AG10803 (cell line): ENCODE measurements at regions not wholly inside any gene's neighbourhood (a gene's known extent, or its start where the extent isn't known, plus 50 kb on each side); places are given as distances from the start of the nearest gene placed in this dataset.
"Not testable (repeated sequence)": the region's sequence is repeated elsewhere in the genome, so short reads cannot be mapped to it uniquely, and the experiment has no call there.

Source experiments
- DNase-seq: peaks from one replicate; pipeline ENCODE4 v3.0.0; 2010; ENCODE audit warnings: low read depth
- H3K4me3 ChIP-seq: 2 replicates; pipeline ENCODE4 v1.5.1; 2011; ENCODE audit warnings: mild to moderate bottlenecking, low read length, control low read depth
- TF ChIP-seq, protein P1 (sequence below): conservative IDR thresholded peaks from 2 replicates; pipeline ENCODE4 v1.5.1; 2011; ENCODE audit warnings: mild to moderate bottlenecking, low read length, control low read depth, inconsistent platforms

DNA sequence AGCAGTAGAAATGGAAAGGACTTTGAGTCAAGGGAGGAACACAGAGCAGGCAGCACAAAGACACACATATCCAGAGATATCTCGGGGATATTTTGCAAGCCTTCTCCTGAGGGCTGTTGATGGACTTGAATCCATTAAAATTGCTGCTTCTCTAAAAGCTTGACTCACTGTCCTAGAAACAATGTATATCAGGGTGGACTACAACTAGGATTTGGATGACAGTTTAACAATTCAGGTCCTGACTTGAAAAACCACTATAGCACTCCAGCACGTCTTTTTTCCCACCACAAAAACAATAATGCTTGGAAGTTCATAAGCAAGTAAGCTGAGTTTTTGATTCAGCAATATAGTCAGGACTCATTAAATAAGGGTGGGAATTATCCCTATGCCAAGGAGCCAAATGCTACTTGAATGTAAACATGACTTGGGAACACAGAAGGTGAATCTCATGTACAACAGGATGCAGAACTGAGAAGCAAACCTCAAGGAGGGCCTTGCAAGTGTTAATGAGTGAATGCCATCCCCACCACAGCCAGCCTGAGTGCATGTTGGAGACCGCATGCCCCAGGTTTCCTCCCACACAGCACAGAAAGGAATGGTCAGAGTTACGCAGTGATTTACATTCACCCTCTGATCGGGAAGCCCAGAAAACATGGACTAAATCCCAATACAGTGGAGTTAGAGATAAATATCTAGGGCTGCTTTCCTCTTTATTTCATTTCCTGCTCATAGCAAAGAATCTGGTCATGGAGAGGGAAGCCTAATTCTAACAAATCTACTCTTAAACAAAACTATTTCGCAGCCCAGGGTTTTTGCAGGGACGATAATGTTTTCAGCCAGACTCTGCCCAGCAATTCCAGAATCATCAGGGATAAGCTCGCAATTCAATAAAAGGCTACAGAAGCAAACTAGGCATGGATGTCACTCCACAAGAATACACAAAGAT is 98.4 kb upstream of the OR9G4 start:
- TF ChIP-seq, protein P1, sequence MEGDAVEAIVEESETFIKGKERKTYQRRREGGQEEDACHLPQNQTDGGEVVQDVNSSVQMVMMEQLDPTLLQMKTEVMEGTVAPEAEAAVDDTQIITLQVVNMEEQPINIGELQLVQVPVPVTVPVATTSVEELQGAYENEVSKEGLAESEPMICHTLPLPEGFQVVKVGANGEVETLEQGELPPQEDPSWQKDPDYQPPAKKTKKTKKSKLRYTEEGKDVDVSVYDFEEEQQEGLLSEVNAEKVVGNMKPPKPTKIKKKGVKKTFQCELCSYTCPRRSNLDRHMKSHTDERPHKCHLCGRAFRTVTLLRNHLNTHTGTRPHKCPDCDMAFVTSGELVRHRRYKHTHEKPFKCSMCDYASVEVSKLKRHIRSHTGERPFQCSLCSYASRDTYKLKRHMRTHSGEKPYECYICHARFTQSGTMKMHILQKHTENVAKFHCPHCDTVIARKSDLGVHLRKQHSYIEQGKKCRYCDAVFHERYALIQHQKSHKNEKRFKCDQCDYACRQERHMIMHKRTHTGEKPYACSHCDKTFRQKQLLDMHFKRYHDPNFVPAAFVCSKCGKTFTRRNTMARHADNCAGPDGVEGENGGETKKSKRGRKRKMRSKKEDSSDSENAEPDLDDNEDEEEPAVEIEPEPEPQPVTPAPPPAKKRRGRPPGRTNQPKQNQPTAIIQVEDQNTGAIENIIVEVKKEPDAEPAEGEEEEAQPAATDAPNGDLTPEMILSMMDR, result no peak
- no peak overlapping the region for H3K4me3 ChIP-seq
- no peak for DNase-seq

DNA sequence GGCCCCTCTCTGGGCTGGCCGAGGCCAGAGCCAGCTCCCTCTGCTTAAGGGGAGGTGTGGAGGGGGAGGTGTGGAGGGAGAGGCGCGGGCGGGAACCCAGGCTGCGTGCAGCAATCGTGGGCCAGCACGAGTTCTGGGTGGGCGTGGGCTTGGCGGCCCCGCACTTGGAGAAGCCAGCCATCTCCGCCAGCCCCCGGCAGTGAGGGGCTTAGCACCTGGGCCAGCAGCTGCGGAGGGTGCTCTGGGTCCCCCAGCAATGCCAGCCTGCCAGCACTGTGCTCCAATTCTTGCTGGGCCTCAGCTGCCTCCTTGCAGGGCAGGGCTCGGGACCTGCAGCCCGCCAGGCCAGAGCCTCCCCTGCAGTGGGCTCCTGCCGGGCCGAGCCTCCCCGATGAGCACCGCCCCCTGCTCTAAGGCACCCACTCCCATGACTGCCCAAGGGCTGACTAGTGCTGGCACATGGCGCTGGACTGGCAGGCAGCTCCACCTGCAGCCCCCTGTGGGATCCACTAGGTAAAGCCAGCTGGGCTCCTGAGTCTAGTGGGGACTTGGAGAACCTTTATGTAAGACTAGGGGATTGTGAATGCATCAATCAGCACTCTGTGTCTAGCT is 96.7 kb upstream of the OR9G4 start:
- DNase-seq, result no peak
- H3K4me3 ChIP-seq, result no peak overlapping the region
- TF ChIP-seq, protein P1, result no peak

DNA sequence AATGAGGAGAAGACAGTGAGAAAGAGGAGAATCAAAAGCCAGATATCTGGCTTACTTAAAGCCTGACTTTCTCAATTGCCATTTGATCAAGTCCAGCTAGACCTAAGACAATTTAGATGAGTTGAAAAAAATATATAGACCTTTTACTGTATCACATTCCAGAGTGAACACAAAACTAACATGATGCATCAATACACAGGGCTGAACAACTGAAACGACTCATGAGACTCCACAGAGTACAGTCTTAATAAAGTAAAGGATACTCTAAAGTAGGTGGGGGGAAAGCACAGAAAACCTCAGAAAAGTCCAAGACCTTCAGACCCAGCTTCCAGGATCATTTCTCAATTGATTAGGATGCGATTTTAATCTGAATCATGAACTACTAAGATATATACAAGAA is 95.3 kb upstream of the OR9G4 start:
- no peak overlapping the region for H3K4me3 ChIP-seq
- TF ChIP-seq, protein P1, result no peak
- DNase-seq, result no peak

DNA sequence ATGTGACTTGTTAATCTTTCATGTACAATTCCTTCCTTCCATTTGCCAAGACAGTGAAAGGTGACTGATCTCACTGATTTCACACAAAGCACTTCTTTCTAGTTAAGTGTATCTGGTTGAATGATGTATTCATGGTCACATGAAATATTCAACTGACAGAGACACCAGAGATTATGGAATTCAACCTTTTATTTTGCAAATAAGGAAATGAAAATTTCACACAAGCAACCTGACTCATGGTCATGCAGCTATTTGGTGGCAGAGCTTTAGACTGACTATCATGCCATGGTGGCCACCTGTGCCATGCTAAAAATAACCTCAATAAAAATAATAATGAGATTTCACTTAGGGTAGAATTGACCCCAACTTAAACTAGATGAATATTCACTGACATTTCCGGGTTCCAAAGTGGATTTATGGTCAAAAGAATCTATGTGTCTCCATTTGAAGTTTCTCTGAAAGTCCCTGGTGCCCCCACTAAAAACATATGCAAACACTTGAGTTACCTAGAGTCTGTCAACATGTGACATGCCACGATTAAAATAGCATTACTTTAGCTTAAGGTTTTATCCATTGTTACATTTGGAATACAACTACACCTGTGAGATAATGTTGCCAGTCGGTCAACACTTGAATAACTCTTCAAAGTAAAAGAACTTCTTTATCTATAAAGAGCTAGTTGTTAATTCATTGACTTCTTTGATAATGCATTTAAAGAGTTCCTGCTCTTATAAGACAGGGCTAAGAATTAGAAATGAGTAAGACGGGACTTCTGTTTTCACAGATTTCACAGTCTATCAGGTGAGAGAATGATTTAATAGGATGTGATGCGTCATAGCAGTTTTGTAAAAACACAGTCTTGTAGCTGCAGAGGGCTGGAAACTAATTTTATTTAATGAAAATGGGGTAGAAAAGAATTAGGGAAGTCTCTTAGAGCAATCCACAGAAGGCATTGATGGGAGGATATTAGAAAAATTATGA is 94.6 kb upstream of the OR9G4 start:
- TF ChIP-seq, protein P1, result no peak
- H3K4me3 ChIP-seq, result no peak overlapping the region
- no peak for DNase-seq

DNA sequence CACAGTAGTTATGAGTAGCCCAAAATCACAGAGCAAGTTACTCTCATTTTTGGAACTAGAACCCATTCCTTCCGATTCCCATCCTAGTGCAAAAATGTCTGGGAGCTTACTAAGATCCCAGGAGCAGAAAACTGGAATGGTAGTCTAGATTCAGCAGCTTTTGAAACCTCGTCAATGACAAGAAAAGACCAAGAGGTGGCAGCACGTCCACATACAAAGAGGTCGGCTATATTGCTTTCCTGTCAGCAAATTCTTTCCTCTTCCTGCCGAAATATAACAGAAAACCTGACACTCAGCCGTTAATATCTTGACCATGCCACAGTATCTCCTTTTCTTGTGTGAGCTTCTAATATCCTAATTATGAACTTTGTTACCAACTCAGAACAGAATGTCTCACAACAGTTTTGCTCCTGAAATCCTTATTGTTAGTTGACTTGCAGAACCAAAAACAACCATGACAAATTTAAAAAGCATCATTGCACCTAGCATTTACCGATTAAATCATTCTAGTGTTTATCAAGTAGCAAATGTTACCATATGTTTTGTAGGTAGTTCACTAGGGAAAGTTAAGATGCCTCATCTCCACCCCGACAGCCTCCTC is 92.8 kb upstream of the OR9G4 start:
- peak; percentile 62 for DNase-seq
- H3K4me3 ChIP-seq, result no peak overlapping the region
- TF ChIP-seq, protein P1, result peak; percentile 86

DNA sequence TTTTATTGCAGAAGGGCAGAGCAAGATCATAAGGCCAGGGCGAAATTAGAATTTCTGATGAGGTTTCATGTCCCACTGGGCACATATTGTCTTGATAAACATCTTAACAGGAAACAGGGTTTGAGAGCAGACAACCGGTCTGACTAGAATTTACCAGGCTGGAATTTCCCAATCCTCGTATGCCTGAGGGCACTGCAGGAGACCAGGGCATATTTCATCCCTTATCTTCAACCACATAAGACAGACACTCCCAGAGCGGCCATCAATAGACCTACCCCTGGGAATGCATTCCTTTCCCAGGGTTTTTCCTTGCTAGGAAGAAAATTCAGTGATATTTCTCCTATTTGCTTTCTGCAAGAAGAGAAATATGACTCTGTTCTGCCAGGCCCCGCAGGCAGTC is 78.9 kb upstream of the OR9G4 start:
- not testable (repeated sequence) for DNase-seq

DNA sequence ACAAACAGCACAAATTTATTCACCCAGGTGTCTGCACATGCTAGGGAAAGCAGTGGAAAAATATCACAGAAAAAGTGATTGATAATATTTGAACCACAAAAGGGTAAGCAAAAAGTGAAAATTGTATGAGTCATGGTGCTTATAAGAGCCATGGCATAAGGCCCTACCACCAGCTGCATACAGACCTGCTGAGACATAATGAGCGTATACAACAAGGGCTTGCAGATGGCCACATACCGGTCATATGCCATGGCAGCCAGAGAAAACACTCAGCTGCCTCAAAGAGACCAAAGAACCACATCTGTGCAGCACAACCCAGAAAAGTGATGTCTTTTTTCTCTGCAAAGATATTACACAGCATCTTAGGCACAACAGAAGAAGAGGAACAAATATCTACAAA is 71.4 kb upstream of the OR9G4 start:
- no peak for DNase-seq
- TF ChIP-seq, protein P1, result no peak
- H3K4me3 ChIP-seq, result no peak overlapping the region

More for the DNA sequence above, 78.9 kb upstream of the OR9G4 start:
- not testable (repeated sequence) for H3K4me3 ChIP-seq
